ENCODE measurements at regions not wholly inside any gene's neighbourhood (a gene's known extent, or its start where the extent isn't known, plus 50 kb on each side); places are given as distances from the start of the nearest gene placed in this dataset.
A peak's percentile ranks its signal among the peaks of the same experiment; 100 is the strongest.
"Not testable (repeated sequence)": the region's sequence is repeated elsewhere in the genome, so short reads cannot be mapped to it uniquely, and the experiment has no call there.

GRCh38 chr6:114712129-114712662, 369.4 kb upstream of the HS3ST5 start:
- DNase-seq, result no peak

GRCh38 chr6:114707081-114707620, 364.3 kb upstream of the HS3ST5 start:
- DNase-seq, result no peak

- DNase-seq, result no peak
Measured at GRCh38 chr6:114690625-114691024, 347.8 kb upstream of the HS3ST5 start.

- DNase-seq, result no peak
Measured at GRCh38 chr6:114659513-114659912, 316.7 kb upstream of the HS3ST5 start.

- DNase-seq, result no peak
Measured at GRCh38 chr6:114651611-114652010, 308.8 kb upstream of the HS3ST5 start.

GRCh38 chr6:114650891-114651290, 308.1 kb upstream of the HS3ST5 start:
- DNase-seq, result no peak

- no peak for DNase-seq
Measured at GRCh38 chr6:114649298-114649697, 306.5 kb upstream of the HS3ST5 start.

- no peak for DNase-seq
Measured at GRCh38 chr6:114648847-114649246, 306.0 kb upstream of the HS3ST5 start.

GRCh38 chr6:114638341-114638740, 295.5 kb upstream of the HS3ST5 start:
- no peak for DNase-seq

GRCh38 chr6:114634016-114634415, 291.2 kb upstream of the HS3ST5 start:
- DNase-seq, result no peak

- DNase-seq, result not testable (repeated sequence)
Measured at GRCh38 chr6:114626226-114626625, 283.4 kb upstream of the HS3ST5 start.

- no peak for DNase-seq
Measured at GRCh38 chr6:114619621-114620200, 276.9 kb upstream of the HS3ST5 start.

GRCh38 chr6:114611696-114612095, 268.9 kb upstream of the HS3ST5 start:
- DNase-seq, result no peak

GRCh38 chr6:114608091-114608490, 265.3 kb upstream of the HS3ST5 start:
- DNase-seq, result no peak

GRCh38 chr6:114605656-114606055, 262.8 kb upstream of the HS3ST5 start:
- DNase-seq, result peak in 1 of 58 donors; percentile 4

GRCh38 chr6:114600381-114600780, 257.6 kb upstream of the HS3ST5 start:
- DNase-seq, result no peak

GRCh38 chr6:114595591-114595990, 252.8 kb upstream of the HS3ST5 start:
- no peak for DNase-seq

- DNase-seq, result no peak
Measured at GRCh38 chr6:114595186-114595585, 252.4 kb upstream of the HS3ST5 start.

GRCh38 chr6:114592506-114592905, 249.7 kb upstream of the HS3ST5 start:
- DNase-seq, result no peak

- no peak for DNase-seq
Measured at GRCh38 chr6:114588726-114589125, 245.9 kb upstream of the HS3ST5 start.

- DNase-seq, result no peak
Measured at GRCh38 chr6:114586298-114586697, 243.5 kb upstream of the HS3ST5 start.

GRCh38 chr6:114581293-114581692, 238.5 kb upstream of the HS3ST5 start:
- no peak for DNase-seq

GRCh38 chr6:114580882-114581281, 238.1 kb upstream of the HS3ST5 start:
- no peak for DNase-seq
